Mesothelial cell of epicardium (in vitro differentiated cells): ENCODE measurements at regions not wholly inside any gene's neighbourhood (a gene's known extent, or its start where the extent isn't known, plus 50 kb on each side); places are given as distances from the start of the nearest gene placed in this dataset.

ENCODE experiments used
- DNase-seq, 2 experiments: peaks; one replicate each; pipeline ENCODE4 v3.0.0; 2021; ENCODE audit warnings: low spot score in 2 of 2; ENCODE audit not compliant: unreplicated experiment in 2 of 2
- H3K27ac Mint-ChIP-seq: 2 replicates; pipeline ENCODE4 v1.8.0; 2021; ENCODE audit warnings: mixed read lengths
- H3K27me3 Mint-ChIP-seq: 2 replicates; pipeline ENCODE4 v1.8.0; 2021; ENCODE audit warnings: low read depth, mixed read lengths
- H3K36me3 Mint-ChIP-seq: 2 replicates; pipeline ENCODE4 v1.8.0; 2021; ENCODE audit warnings: mixed read lengths
- H3K4me1 Mint-ChIP-seq: 2 replicates; pipeline ENCODE4 v1.8.0; 2021; ENCODE audit warnings: mixed read lengths
- H3K4me3 Mint-ChIP-seq: 2 replicates; pipeline ENCODE4 v1.8.0; 2021; ENCODE audit warnings: mild to moderate bottlenecking, moderate library complexity, mixed read lengths
- H3K9me3 Mint-ChIP-seq: 2 replicates; pipeline ENCODE4 v1.8.0; 2021; ENCODE audit warnings: mixed read lengths
- TF ChIP-seq, protein P1 (sequence below): fragments of 200-600 bp; sonication (generic); IDR thresholded peaks from one replicate; pipeline ENCODE4 v1.5.0; 2021; ENCODE audit warnings: antibody characterized with exemption; ENCODE audit not compliant: unreplicated experiment

DNA sequence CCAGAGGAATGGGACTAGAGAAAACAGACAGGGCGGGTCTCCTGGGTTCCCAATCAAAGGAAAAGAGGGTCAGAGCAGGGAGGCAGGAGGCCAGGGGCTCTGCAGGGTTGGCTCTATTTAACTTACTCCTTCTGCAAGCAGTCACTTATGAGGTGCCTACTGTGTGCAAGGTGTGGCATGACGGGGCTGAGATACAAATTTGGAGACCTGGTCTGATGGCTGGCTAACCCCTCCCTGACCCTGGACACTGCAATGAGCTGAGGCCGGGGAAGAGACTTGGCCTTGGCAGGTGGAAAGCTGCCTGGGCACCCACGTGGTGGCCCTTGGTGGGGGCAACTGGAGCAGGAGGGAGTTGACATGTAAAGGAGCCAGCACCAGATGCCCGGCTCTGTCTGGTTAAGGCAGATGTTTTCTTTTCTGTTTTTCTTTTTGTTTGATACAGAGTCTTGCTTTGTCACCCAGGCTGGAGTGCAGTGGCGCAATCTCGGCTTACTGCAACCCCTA lies 148.5 kb upstream of the GATA6 start:
- H3K36me3 Mint-ChIP-seq, result no peaks in the 10 kb centered on the region

DNA sequence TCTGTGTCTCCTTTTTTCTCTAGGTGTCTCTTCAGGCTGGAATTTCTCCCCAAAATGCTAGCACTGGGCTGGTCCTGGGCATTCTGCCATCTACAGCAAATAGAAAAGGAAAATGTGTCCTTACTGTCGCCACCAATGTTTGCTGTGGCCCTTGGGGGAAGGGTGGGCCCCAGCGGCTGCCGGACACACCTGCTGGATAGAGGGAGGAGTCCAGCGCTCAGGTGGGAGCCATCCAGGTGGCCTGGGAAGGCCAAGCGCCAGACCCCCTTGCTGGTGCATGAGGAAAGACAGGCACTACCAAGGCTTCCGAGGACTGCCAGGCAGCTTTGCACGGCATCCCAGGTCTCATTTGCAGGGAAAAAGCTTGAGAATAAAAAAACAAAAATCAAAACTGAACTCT lies 147.7 kb upstream of the GATA6 start:
- Mint-ChIP-seq H3K36me3 (no peaks in the 10 kb centered on the region), H3K9me3 (peaks cover under 1% of the 10 kb centered on the region), H3K27me3 (no peaks in the 10 kb centered on the region), H3K27ac (no peak overlapping the region), H3K4me3 (no peak overlapping the region), H3K4me1 (peaks cover 20% of the 10 kb centered on the region)
- no peak for DNase-seq
- TF ChIP-seq, protein P1, sequence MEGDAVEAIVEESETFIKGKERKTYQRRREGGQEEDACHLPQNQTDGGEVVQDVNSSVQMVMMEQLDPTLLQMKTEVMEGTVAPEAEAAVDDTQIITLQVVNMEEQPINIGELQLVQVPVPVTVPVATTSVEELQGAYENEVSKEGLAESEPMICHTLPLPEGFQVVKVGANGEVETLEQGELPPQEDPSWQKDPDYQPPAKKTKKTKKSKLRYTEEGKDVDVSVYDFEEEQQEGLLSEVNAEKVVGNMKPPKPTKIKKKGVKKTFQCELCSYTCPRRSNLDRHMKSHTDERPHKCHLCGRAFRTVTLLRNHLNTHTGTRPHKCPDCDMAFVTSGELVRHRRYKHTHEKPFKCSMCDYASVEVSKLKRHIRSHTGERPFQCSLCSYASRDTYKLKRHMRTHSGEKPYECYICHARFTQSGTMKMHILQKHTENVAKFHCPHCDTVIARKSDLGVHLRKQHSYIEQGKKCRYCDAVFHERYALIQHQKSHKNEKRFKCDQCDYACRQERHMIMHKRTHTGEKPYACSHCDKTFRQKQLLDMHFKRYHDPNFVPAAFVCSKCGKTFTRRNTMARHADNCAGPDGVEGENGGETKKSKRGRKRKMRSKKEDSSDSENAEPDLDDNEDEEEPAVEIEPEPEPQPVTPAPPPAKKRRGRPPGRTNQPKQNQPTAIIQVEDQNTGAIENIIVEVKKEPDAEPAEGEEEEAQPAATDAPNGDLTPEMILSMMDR, result no peak

More for the DNA sequence above, 148.5 kb upstream of the GATA6 start:
- Mint-ChIP-seq H3K9me3 (peaks cover 4% of the 10 kb centered on the region), H3K27me3 (no peaks in the 10 kb centered on the region), H3K4me1 (peaks cover 17% of the 10 kb centered on the region), H3K4me3 (no peak overlapping the region), H3K27ac (peak overlapping the region; percentile 81)
- TF ChIP-seq, protein P1, result no peak
- no peak for DNase-seq

DNA sequence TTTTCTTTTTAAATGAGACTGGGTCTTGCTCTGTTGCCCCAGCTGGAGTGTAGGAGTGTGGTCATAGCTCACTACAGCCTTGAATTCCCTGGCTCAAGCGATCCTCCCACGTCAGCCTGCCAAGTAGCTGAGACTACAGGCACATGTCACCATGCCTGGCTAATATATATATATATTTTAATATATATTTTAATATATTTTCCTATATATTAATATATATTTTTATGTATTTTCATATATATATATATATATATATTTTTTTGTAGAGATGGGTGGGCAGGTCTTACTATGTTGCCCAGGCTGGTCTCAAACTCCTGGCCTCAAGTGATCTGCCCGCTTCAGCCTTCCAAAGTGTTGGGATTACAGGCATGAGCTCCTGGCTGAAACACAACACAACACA lies 144.5 kb upstream of the GATA6 start:
- H3K4me1 Mint-ChIP-seq, result peaks cover 17% of the 10 kb centered on the region
- TF ChIP-seq, protein P1, result no peak
- H3K4me3 Mint-ChIP-seq, result no peak overlapping the region
- H3K27me3 Mint-ChIP-seq, result no peaks in the 10 kb centered on the region
- H3K27ac Mint-ChIP-seq, result no peak overlapping the region
- no peaks in the 10 kb centered on the region for H3K36me3 Mint-ChIP-seq
- no peaks in the 10 kb centered on the region for H3K9me3 Mint-ChIP-seq
- DNase-seq, result no peak

DNA sequence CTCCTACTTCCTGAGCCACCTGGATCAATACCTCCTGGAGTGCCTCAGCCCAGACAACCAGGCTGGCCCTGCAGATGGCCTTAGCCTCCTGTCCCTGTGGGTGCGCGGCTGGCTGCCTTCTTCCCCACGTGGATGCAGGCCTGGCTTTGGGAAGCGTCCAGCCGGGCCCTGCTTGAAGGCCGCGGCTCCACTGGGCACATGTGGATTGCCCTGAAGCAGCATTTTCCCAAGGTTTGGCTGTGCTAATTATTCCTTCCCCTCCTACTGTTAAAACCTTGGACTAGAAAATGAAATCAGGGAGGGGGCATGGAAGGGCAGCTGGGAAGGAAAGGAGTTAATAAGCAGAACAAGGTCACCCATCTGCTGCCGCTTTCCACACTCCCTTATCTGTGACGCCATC lies 143.0 kb upstream of the GATA6 start:
- H3K4me1 Mint-ChIP-seq, result peaks cover 7% of the 10 kb centered on the region

DNA sequence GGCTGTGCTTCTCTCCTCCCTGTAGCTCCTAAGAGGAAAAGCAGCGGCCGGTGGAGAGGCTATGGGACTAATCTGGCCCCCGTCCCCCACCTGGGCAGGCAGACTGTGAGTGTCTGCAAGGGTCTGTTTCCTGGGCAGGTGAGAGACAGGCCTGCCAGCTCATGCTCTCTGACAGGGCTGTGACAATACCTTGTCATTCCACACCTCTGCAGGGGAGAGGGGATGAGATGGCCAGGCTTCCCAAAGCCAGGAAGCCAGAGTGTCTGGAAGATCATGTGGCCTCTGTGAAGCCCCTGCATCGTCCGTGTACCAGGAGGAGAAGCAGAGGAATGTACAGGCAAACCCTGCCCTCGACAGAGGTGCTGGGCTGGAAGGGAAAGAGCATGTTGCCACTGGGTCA lies 142.5 kb upstream of the GATA6 start:
- Mint-ChIP-seq H3K9me3 (no peaks in the 10 kb centered on the region), H3K36me3 (no peaks in the 10 kb centered on the region), H3K27me3 (no peaks in the 10 kb centered on the region), H3K4me3 (no peak overlapping the region), H3K4me1 (peaks cover 9% of the 10 kb centered on the region), H3K27ac (no peak overlapping the region)
- no peak for DNase-seq
- TF ChIP-seq, protein P1, result no peak

More for the DNA sequence above, 143.0 kb upstream of the GATA6 start:
- Mint-ChIP-seq H3K27me3 (no peaks in the 10 kb centered on the region), H3K27ac (no peak overlapping the region), H3K4me3 (no peak overlapping the region), H3K9me3 (no peaks in the 10 kb centered on the region), H3K36me3 (no peaks in the 10 kb centered on the region)
- DNase-seq, result no peak
- TF ChIP-seq, protein P1, result no peak

DNA sequence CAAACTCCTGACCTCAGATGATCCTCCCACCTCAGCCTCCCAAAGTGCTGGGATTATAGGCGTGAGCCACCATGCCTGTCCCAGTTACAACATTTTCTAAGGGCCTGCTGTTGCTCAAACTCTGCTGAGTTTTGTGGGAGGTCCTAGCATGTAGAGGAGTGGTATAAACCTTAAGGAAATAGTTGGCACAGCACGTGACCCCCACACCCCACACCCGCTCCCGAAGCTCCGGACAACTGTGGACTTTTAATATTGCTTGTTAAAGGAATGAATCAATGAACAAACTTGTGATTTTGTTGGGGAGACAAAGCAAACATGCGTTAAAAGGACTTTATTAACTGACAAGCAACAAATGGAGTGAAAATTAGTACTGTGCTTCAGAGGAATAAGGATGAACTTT lies 137.8 kb upstream of the GATA6 start:
- Mint-ChIP-seq H3K4me1 (peaks cover 13% of the 10 kb centered on the region), H3K27me3 (no peaks in the 10 kb centered on the region), H3K27ac (no peak overlapping the region), H3K9me3 (no peaks in the 10 kb centered on the region), H3K36me3 (no peaks in the 10 kb centered on the region), H3K4me3 (no peak overlapping the region)
- DNase-seq, result no peak
- TF ChIP-seq, protein P1, result no peak
